Tibial nerve (tissue), 4 donors: ENCODE measurements at regions not wholly inside any gene's neighbourhood (a gene's known extent, or its start where the extent isn't known, plus 50 kb on each side); places are given as distances from the start of the nearest gene placed in this dataset.

ENCODE experiments used
- EP300 ChIP-seq, 2 donors: sonication (generic); formaldehyde crosslinking; IDR thresholded peaks; one replicate each; pipeline ENCODE4 v1.6.1; 2017; ENCODE audit warnings: antibody characterized with exemption in 2 of 2, mild to moderate bottlenecking in 1 of 2
- TF ChIP-seq, protein P1 (sequence below), 5 experiments: fragments of 200-600 bp in 3 of 5; fragments of 450-650 bp in 2 of 5; sonication (generic) in 3 of 5; IDR thresholded peaks; one replicate each; pipeline ENCODE4 v1.5.1; 2016 to 2019; ENCODE audit warnings: antibody characterized with exemption in 5 of 5, mild to moderate bottlenecking in 3 of 5, moderate library complexity in 2 of 5

DNA sequence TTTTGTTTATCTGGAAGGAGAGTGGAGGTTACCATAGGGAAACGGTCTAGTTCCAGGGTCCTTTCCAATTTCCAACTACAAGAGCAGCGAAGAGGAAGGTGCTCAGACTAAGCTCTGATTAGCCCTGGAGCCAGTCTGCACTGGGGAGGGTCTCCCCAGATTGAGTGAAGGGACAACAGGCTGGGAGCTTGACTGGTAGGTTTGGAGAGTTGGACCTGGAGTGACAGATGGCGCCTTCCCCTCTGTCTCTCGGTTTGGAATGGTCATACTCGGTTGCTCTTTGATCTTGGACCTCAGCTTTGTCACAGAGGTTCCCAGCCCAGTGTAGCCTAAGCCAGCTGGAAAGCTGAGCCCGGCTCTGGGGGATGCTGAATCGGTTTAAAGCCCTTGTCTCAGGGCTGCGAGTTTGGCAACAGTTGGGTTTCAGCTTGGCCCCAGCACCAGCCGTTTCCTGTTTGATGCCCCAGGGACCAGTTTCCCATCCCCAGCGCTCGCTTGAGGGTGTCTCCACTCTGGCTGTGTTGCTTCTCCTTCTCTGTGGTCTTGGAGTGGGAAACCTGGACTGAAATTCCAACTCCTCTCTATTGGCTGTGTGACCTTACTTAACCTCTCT, 53.1 kb upstream of the ULK4 start:
- peak in 1 of 2 donors; percentile 7 for TF ChIP-seq EP300 (IDR thresholded peaks at IDR 0.05)
- TF ChIP-seq, protein P1, sequence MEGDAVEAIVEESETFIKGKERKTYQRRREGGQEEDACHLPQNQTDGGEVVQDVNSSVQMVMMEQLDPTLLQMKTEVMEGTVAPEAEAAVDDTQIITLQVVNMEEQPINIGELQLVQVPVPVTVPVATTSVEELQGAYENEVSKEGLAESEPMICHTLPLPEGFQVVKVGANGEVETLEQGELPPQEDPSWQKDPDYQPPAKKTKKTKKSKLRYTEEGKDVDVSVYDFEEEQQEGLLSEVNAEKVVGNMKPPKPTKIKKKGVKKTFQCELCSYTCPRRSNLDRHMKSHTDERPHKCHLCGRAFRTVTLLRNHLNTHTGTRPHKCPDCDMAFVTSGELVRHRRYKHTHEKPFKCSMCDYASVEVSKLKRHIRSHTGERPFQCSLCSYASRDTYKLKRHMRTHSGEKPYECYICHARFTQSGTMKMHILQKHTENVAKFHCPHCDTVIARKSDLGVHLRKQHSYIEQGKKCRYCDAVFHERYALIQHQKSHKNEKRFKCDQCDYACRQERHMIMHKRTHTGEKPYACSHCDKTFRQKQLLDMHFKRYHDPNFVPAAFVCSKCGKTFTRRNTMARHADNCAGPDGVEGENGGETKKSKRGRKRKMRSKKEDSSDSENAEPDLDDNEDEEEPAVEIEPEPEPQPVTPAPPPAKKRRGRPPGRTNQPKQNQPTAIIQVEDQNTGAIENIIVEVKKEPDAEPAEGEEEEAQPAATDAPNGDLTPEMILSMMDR (IDR thresholded peaks at IDR 0.05): no peak
